Nephron (organoid): ENCODE measurements at regions not wholly inside any gene's neighbourhood (a gene's known extent, or its start where the extent isn't known, plus 50 kb on each side); places are given as distances from the start of the nearest gene placed in this dataset.
A peak's percentile ranks its signal among the peaks of the same experiment; 100 is the strongest.

Source experiments
- H3K27ac Mint-ChIP-seq, 3 experiments: 2 replicates each; pipeline ENCODE4 v1.8.0; 2020; ENCODE audit warnings: mixed read lengths in 3 of 3, mild to moderate bottlenecking in 2 of 3, moderate library complexity in 1 of 3
- H3K27me3 Mint-ChIP-seq: 2 replicates; pipeline ENCODE4 v1.8.0; 2021; ENCODE audit warnings: low read depth, mild to moderate bottlenecking, moderate library complexity, mixed read lengths
- H3K36me3 Mint-ChIP-seq: 2 replicates; pipeline ENCODE4 v1.8.0; 2020; ENCODE audit warnings: low read depth, mixed read lengths
- H3K4me1 Mint-ChIP-seq: 2 replicates; pipeline ENCODE4 v1.8.0; 2020; ENCODE audit warnings: mixed read lengths
- H3K4me3 Mint-ChIP-seq, 3 experiments: 2 replicates each; pipeline ENCODE4 v1.8.0; 2020; ENCODE audit warnings: mild to moderate bottlenecking in 3 of 3, mixed read lengths in 3 of 3, moderate library complexity in 2 of 3
- H3K9me3 Mint-ChIP-seq: 2 replicates; pipeline ENCODE4 v1.8.0; 2020; ENCODE audit warnings: mixed read lengths
- TF ChIP-seq, protein P1 (sequence below), 3 experiments: fragments of 200-600 bp; sonication (generic); IDR thresholded peaks; one replicate each; pipeline ENCODE4 v1.5.0; 2021; ENCODE audit warnings: antibody characterized with exemption in 3 of 3; ENCODE audit not compliant: unreplicated experiment in 3 of 3

- Mint-ChIP-seq H3K27me3 (peaks cover 83% of the 10 kb centered on the region), H3K4me3 (no peak overlapping the region), H3K36me3 (no peaks in the 10 kb centered on the region), H3K4me1 (peaks cover 21% of the 10 kb centered on the region), H3K27ac (no peak overlapping the region), H3K9me3 (peaks cover 3% of the 10 kb centered on the region)
- TF ChIP-seq, protein P1, sequence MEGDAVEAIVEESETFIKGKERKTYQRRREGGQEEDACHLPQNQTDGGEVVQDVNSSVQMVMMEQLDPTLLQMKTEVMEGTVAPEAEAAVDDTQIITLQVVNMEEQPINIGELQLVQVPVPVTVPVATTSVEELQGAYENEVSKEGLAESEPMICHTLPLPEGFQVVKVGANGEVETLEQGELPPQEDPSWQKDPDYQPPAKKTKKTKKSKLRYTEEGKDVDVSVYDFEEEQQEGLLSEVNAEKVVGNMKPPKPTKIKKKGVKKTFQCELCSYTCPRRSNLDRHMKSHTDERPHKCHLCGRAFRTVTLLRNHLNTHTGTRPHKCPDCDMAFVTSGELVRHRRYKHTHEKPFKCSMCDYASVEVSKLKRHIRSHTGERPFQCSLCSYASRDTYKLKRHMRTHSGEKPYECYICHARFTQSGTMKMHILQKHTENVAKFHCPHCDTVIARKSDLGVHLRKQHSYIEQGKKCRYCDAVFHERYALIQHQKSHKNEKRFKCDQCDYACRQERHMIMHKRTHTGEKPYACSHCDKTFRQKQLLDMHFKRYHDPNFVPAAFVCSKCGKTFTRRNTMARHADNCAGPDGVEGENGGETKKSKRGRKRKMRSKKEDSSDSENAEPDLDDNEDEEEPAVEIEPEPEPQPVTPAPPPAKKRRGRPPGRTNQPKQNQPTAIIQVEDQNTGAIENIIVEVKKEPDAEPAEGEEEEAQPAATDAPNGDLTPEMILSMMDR (IDR thresholded peaks at IDR 0.05; ENCODE audit: unreplicated experiment in 3 of 3), result no peak
Measured at GRCh38 chr15:29570121-29570947, 251.9 kb downstream of the TJP1 start.

- Mint-ChIP-seq H3K4me3 (peak overlapping the region; percentile 83 to 86 (median 86)), H3K9me3 (peaks cover 3% of the 10 kb centered on the region), H3K27me3 (peaks cover 82% of the 10 kb centered on the region), H3K36me3 (no peaks in the 10 kb centered on the region), H3K27ac (peak overlapping the region in 1 of 3 experiments; percentile 38), H3K4me1 (peaks cover 21% of the 10 kb centered on the region)
- TF ChIP-seq, protein P1 (IDR thresholded peaks at IDR 0.05; ENCODE audit: unreplicated experiment in 3 of 3), result no peak
Measured at GRCh38 chr15:29569533-29570092, 252.7 kb downstream of the TJP1 start.

DNA sequence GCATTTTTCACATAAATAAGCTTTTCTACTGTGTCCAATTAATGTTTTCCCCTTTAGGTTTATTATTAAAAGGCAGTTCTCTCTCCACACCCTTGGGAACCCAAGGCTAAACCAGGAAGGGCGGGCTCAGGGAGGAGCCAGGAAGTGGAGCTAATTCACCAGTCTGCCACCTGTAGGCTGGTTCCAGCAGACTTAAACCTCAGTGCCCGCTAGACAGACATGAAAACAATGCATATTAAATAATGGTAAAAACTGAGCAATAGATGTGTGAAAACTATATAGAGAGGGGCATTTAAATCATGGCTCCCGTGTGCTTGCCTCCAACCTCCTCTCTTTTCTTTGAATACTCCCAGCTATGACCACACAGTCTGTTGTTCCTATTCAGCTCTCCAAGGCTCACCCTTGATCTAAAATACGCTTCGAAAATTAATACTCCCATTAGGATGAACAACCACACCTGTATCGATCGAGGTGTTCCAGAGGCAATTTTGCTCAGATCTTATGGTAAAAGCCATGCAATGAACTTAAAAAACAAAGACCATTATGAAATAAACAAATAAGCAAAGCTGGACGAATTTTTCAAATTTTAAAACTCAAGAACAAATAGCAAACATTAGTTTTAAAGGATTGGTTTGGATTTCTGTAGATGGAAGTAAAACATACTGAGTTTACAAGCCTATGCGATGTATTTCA lies 253.3 kb downstream of the TJP1 start:
- TF ChIP-seq, protein P1 (IDR thresholded peaks at IDR 0.05; ENCODE audit: unreplicated experiment in 3 of 3), result peak; percentile 31 to 37 (median 32)
- Mint-ChIP-seq H3K9me3 (peaks cover 6% of the 10 kb centered on the region), H3K27me3 (peaks cover 78% of the 10 kb centered on the region), H3K27ac (peak overlapping the region in 1 of 3 experiments; percentile 38), H3K4me3 (peak overlapping the region; percentile 83 to 86 (median 86)), H3K4me1 (peaks cover 21% of the 10 kb centered on the region), H3K36me3 (no peaks in the 10 kb centered on the region)

DNA sequence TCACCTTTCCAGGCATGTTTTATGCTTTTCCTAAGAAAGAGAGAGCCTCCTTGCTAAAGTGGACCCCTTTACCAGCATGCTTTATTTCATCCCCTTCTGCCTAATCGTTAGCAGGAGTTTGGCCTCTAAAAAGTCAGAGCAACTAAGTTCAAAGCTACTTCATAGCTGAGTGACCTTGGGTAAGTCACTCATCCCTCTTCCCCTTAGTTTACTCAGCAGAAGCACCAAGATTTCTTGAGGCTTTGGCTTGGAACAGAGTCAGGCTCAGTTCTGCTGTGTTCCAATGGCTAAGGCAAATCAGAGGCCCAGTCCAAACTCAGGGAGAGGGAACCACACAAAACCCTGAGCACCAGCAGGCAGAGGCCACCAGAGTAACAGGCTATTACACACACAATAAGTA lies 254.9 kb downstream of the TJP1 start:
- Mint-ChIP-seq H3K27ac (no peak overlapping the region), H3K36me3 (no peaks in the 10 kb centered on the region), H3K27me3 (peaks cover 67% of the 10 kb centered on the region), H3K9me3 (peaks cover 7% of the 10 kb centered on the region), H3K4me1 (peaks cover 19% of the 10 kb centered on the region), H3K4me3 (no peak overlapping the region)
- TF ChIP-seq, protein P1 (IDR thresholded peaks at IDR 0.05; ENCODE audit: unreplicated experiment in 3 of 3), result no peak

- TF ChIP-seq, protein P1 (IDR thresholded peaks at IDR 0.05; ENCODE audit: unreplicated experiment in 3 of 3), result no peak
- Mint-ChIP-seq H3K9me3 (peaks cover 7% of the 10 kb centered on the region), H3K4me3 (no peak overlapping the region), H3K27ac (no peak overlapping the region), H3K27me3 (peaks cover 66% of the 10 kb centered on the region), H3K36me3 (no peaks in the 10 kb centered on the region), H3K4me1 (peaks cover 14% of the 10 kb centered on the region)
Measured at GRCh38 chr15:29566914-29567313, 255.4 kb downstream of the TJP1 start.
